ENCODE measurements at regions not wholly inside any gene's neighbourhood (a gene's known extent, or its start where the extent isn't known, plus 50 kb on each side); places are given as distances from the start of the nearest gene placed in this dataset.

DNA sequence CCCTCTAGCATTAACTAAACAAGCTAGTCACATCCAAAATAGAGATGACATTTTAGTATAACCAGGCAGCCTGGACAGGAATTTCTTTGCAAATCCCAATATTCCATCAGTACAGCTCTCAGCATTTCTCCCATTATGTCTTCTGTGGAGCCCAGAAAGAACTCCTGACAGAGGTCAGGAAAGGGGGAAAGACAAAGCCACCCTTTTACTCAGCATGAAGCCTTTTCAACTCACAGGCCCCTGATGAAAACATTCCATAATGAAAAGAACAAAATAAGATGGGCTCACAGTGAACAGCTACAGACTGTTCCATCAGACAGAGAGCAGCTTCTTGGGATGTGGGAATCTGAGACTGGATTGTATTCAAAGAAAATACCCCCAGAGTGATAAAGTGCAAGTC is 80.6 kb downstream of the TEX35 start:
- H3K4me1 ChIP-seq, result no peaks in the 10 kb centered on the region
- ATAC-seq, result no peak
- H3K4me3 ChIP-seq, result no peak overlapping the region
- TF ChIP-seq POLR2A (IDR thresholded peaks at IDR 0.05), result no peak
- TF ChIP-seq, protein P1, sequence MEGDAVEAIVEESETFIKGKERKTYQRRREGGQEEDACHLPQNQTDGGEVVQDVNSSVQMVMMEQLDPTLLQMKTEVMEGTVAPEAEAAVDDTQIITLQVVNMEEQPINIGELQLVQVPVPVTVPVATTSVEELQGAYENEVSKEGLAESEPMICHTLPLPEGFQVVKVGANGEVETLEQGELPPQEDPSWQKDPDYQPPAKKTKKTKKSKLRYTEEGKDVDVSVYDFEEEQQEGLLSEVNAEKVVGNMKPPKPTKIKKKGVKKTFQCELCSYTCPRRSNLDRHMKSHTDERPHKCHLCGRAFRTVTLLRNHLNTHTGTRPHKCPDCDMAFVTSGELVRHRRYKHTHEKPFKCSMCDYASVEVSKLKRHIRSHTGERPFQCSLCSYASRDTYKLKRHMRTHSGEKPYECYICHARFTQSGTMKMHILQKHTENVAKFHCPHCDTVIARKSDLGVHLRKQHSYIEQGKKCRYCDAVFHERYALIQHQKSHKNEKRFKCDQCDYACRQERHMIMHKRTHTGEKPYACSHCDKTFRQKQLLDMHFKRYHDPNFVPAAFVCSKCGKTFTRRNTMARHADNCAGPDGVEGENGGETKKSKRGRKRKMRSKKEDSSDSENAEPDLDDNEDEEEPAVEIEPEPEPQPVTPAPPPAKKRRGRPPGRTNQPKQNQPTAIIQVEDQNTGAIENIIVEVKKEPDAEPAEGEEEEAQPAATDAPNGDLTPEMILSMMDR (IDR thresholded peaks at IDR 0.05 in 4 of 5, conservative IDR thresholded peaks at IDR 0.05 in 1 of 5), result no peak
- no peaks in the 10 kb centered on the region for H3K36me3 ChIP-seq
- peaks cover 0 to 5% (median 0%) of the 10 kb centered on the region in 3 donors for H3K27me3 ChIP-seq
- intact Hi-C loops (cut with DNase I; ENCODE audit: low total_unique reads), result no loop called here
- peak overlapping the region in 1 of 4 donors; percentile 10 for H3K27ac ChIP-seq
- no peaks in the 10 kb centered on the region for H3K9me3 ChIP-seq
- in situ Hi-C loops (cut with MboI; ENCODE audit: low sequenced_read_pairs in 4 of 4), result no loop called here
- no peak for DNase-seq

DNA sequence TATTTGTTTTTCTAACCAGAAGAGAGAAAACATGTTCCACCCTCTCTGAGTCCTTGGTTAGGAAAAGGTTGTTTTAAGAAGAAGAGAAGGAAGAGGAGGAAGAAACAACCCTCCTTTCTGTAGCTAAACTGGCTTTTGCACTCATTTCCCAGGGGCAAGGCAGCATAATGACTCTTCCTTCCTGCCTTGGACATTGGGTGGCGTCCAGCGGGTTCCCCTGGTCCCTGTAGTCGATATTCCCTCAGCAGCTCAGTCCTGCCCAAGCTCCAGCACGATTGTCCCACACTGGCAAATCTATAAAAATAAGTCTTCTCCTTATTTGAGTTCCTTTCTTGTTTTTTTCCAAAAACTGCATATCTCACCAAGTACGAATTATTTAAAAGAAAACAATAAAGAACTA is 81.2 kb downstream of the TEX35 start:
- Histone ChIP-seq H3K9me3 (no peaks in the 10 kb centered on the region), H3K36me3 (no peaks in the 10 kb centered on the region), H3K27ac (no peak overlapping the region), H3K27me3 (peaks cover 0 to 5% (median 0%) of the 10 kb centered on the region in 3 donors), H3K4me3 (no peak overlapping the region), H3K4me1 (no peaks in the 10 kb centered on the region)
- in situ Hi-C loops (cut with MboI; ENCODE audit: low sequenced_read_pairs in 4 of 4) (no loop called here), intact Hi-C loops (cut with DNase I; ENCODE audit: low total_unique reads) (no loop called here)
- TF ChIP-seq POLR2A (IDR thresholded peaks at IDR 0.05), result no peak
- TF ChIP-seq, protein P1 (IDR thresholded peaks at IDR 0.05 in 4 of 5, conservative IDR thresholded peaks at IDR 0.05 in 1 of 5), result no peak
- no peak for DNase-seq
- no peak for ATAC-seq

DNA sequence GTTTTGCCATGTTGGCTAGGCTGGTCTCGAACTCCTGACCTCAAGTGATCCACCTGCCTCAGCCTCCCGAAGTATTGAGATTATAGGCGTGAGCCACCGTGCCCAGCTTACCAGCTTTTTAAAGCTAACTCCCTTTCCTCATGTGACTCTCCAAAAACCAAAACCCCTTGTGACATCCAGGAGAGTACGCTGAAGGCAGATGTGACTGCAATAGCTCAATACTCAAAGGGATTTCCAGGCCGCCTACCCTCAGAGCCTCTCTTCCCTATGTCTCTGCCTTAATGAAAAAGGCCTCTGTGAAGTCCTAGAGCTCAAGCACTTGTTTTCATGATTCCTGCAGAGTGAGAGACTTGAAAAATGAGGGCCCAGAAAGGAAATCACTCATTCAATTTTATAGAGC is 82.6 kb downstream of the TEX35 start:
- no peak for DNase-seq
- no peak overlapping the region for H3K27ac ChIP-seq
- no peaks in the 10 kb centered on the region for H3K9me3 ChIP-seq
- in situ Hi-C loops (cut with MboI; ENCODE audit: low sequenced_read_pairs in 4 of 4), result no loop called here
- no peaks in the 10 kb centered on the region for H3K36me3 ChIP-seq
- TF ChIP-seq POLR2A (IDR thresholded peaks at IDR 0.05), result no peak
- TF ChIP-seq, protein P1 (IDR thresholded peaks at IDR 0.05 in 4 of 5, conservative IDR thresholded peaks at IDR 0.05 in 1 of 5), result no peak
- H3K4me1 ChIP-seq, result no peaks in the 10 kb centered on the region
- peaks cover 0 to 5% (median 0%) of the 10 kb centered on the region in 3 donors for H3K27me3 ChIP-seq
- intact Hi-C loops (cut with DNase I; ENCODE audit: low total_unique reads), result no loop called here
- no peak for ATAC-seq
- no peak overlapping the region for H3K4me3 ChIP-seq

DNA sequence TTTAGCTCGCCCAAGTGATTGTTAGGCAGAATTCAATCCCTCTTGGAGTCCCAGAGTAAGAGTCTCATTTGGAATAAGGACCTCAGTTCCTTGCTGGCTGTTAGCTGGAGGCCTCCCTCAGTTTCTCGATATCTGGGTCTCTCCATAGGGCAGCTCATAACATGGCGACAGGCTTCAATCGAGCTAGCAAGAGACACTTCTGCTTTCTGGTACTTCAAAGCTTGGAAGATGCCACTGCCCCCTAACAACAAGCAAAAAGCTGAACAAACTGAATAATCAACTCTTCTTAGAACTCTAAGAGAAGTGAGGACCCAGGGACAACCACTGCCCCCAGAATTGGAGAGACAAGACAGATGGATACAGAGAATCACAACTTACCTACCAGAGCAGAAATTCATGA is 86.2 kb downstream of the TEX35 start:
- intact Hi-C loops (cut with DNase I; ENCODE audit: low total_unique reads), result no loop called here
- DNase-seq (no peak), ATAC-seq (no peak)
- no peaks in the 10 kb centered on the region for H3K4me1 ChIP-seq
- in situ Hi-C loops (cut with MboI; ENCODE audit: low sequenced_read_pairs in 4 of 4), result no loop called here
- H3K27me3 ChIP-seq, result no peaks in the 10 kb centered on the region
- no peaks in the 10 kb centered on the region for H3K36me3 ChIP-seq
- no peak for TF ChIP-seq POLR2A (IDR thresholded peaks at IDR 0.05)
- TF ChIP-seq, protein P1 (IDR thresholded peaks at IDR 0.05 in 4 of 5, conservative IDR thresholded peaks at IDR 0.05 in 1 of 5), result no peak
- no peak overlapping the region for H3K27ac ChIP-seq
- no peaks in the 10 kb centered on the region for H3K9me3 ChIP-seq
- H3K4me3 ChIP-seq, result no peak overlapping the region

DNA sequence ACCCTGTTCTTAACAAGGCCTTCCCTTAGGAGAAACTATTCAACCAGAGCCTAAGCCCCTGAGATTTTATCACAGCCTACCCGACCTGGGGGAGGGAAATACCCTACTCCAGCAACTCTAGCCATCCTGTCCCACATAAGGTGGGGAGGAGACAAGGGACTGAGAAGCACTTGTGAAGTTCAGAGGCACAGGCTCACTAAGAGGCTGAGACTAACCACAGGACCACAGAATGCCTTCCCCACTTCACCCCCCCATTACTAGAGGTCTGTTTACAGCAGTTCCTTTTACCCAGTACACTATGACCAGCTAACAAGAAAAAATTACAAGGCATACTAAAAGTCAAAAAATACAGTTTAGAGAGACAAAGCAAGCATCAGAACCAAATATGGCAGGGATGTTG is 86.8 kb downstream of the TEX35 start:
- in situ Hi-C loops (cut with MboI; ENCODE audit: low sequenced_read_pairs in 4 of 4) (no loop called here), intact Hi-C loops (cut with DNase I; ENCODE audit: low total_unique reads) (no loop called here)
- Histone ChIP-seq H3K27me3 (no peaks in the 10 kb centered on the region), H3K27ac (no peak overlapping the region), H3K4me3 (no peak overlapping the region), H3K9me3 (no peaks in the 10 kb centered on the region), H3K36me3 (no peaks in the 10 kb centered on the region), H3K4me1 (no peaks in the 10 kb centered on the region)
- DNase-seq (no peak), ATAC-seq (no peak)
- TF ChIP-seq, protein P1 (IDR thresholded peaks at IDR 0.05 in 4 of 5, conservative IDR thresholded peaks at IDR 0.05 in 1 of 5), result no peak
- no peak for TF ChIP-seq POLR2A (IDR thresholded peaks at IDR 0.05)

Data from gastrocnemius medialis (tissue), 4 donors.